ENCODE measurements at regions not wholly inside any gene's neighbourhood (a gene's known extent, or its start where the extent isn't known, plus 50 kb on each side); places are given as distances from the start of the nearest gene placed in this dataset.

DNA sequence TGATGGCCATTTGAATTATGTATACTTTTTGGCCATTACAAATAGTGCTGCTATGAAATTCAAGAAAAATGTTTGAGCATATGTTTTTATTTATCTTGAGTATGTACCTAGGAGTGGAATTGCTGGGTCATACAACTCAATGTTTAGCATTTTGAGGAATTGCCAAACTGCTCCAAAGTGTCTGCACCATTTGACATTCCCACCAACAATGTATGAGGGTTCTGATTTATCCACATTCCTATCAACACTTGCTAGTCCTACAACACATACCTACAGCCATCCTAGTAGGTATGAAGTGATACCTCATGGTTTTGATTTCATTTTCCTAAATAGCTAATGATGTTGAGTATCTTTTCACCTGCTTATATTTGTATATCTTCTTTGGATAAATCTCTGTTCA is 165.5 kb downstream of the NOC3L start:
- no peaks in the 10 kb centered on the region for H3K9me3 Mint-ChIP-seq
- POLR2A ChIA-PET, result no interaction called here
- no peaks in the 10 kb centered on the region for H3K4me1 Mint-ChIP-seq
- no peak overlapping the region for H3K27ac Mint-ChIP-seq
- H3K27ac ChIP-seq (ENCODE audit: low read length), result no peak overlapping the region
- CTCF ChIA-PET, result no interaction called here
- no peak overlapping the region for H3K4me3 Mint-ChIP-seq
- peaks cover 0 to 7% of the 10 kb centered on the region in 2 donors for H3K27me3 Mint-ChIP-seq
- no peaks in the 10 kb centered on the region for H3K36me3 Mint-ChIP-seq
- no peak overlapping the region for H3K4me3 ChIP-seq (ENCODE audit: control insufficient read depth in 1 of 2, extremely low read depth in 1 of 2, low read length in 1 of 2)
- DNase-seq, result no peak
- no peaks in the 10 kb centered on the region for H3K36me3 ChIP-seq (ENCODE audit: control insufficient read depth in 2 of 2, extremely low read depth in 1 of 2, insufficient read depth in 1 of 2, low read length in 1 of 2)
- no peaks in the 10 kb centered on the region for H3K4me1 ChIP-seq (ENCODE audit: control insufficient read depth in 1 of 2, extremely low read depth in 1 of 2, insufficient read depth in 2 of 2, low read length in 2 of 2)
- H3K27me3 ChIP-seq (replicated peaks in 1 of 2; ENCODE audit: control insufficient read depth in 2 of 2, extremely low read depth in 1 of 2, insufficient read depth in 2 of 2, low read length in 1 of 2), result no peaks in the 10 kb centered on the region
- ATAC-seq (replicated peaks in 1 of 4), result no peak
- no peaks in the 10 kb centered on the region for H3K9me3 ChIP-seq

GRCh38 chr10:94198324-94198723 is 164.4 kb downstream of the NOC3L start:
- no peak overlapping the region for H3K27ac Mint-ChIP-seq
- Histone ChIP-seq H3K27ac (ENCODE audit: low read length) (no peak overlapping the region), H3K4me3 (ENCODE audit: control insufficient read depth in 1 of 2, extremely low read depth in 1 of 2, low read length in 1 of 2) (no peak overlapping the region), H3K9me3 (no peaks in the 10 kb centered on the region), H3K36me3 (ENCODE audit: control insufficient read depth in 2 of 2, extremely low read depth in 1 of 2, insufficient read depth in 1 of 2, low read length in 1 of 2) (no peaks in the 10 kb centered on the region), H3K4me1 (ENCODE audit: control insufficient read depth in 1 of 2, extremely low read depth in 1 of 2, insufficient read depth in 2 of 2, low read length in 2 of 2) (no peaks in the 10 kb centered on the region), H3K27me3 (replicated peaks in 1 of 2; ENCODE audit: control insufficient read depth in 2 of 2, extremely low read depth in 1 of 2, insufficient read depth in 2 of 2, low read length in 1 of 2) (peaks cover 0 to 2% of the 10 kb centered on the region in 2 experiments)
- ATAC-seq (replicated peaks in 1 of 4) (no peak), DNase-seq (no peak)
- no peaks in the 10 kb centered on the region for H3K4me1 Mint-ChIP-seq
- H3K27me3 Mint-ChIP-seq, result peaks cover 4 to 7% of the 10 kb centered on the region in 2 donors
- POLR2A ChIA-PET, result no interaction called here
- H3K9me3 Mint-ChIP-seq, result no peaks in the 10 kb centered on the region
- no CpG with 5 or more reads among the region's 2 CpGs for WGBS (ENCODE audit: insufficient coverage)
- H3K4me3 Mint-ChIP-seq, result no peak overlapping the region
- no peaks in the 10 kb centered on the region for H3K36me3 Mint-ChIP-seq
- CTCF ChIA-PET, result interaction anchor here in 1 of 2 donors (0.6 kb wide), 1 partner anchor 18 kb away, joined by 3 read pairs; no protein-coding TSS in a partner anchor

DNA sequence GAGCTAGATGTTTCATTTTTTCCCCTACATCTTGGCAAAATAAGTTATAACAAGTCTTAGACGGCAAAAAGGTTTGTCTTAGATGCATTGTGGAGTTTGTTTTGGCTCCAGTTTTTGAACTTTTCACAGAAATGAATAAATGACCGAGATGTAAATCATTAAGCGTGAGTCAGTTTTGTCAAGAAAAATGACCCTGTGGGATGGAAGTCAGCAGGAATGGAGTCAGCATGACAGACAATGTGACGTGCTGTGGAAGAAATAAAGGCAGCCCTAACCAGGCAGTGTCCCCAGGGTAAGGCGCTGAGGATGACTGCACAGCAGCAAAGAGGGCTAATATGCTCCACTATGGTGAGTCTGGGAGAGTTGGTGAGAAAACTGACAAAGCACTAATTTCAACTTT is 163.2 kb downstream of the NOC3L start:
- H3K36me3 ChIP-seq (ENCODE audit: control insufficient read depth in 2 of 2, extremely low read depth in 1 of 2, insufficient read depth in 1 of 2, low read length in 1 of 2), result no peaks in the 10 kb centered on the region
- POLR2A ChIA-PET, result no interaction called here
- Mint-ChIP-seq H3K4me1 (no peaks in the 10 kb centered on the region), H3K36me3 (no peaks in the 10 kb centered on the region), H3K9me3 (no peaks in the 10 kb centered on the region), H3K27ac (no peak overlapping the region), H3K27me3 (peaks cover 4 to 7% of the 10 kb centered on the region in 2 donors), H3K4me3 (no peak overlapping the region)
- no peak overlapping the region for H3K27ac ChIP-seq (ENCODE audit: low read length)
- 41% methylated on average over 4 of the region's 5 CpGs for WGBS (ENCODE audit: insufficient coverage)
- H3K9me3 ChIP-seq, result no peaks in the 10 kb centered on the region
- no peak overlapping the region for H3K4me3 ChIP-seq (ENCODE audit: control insufficient read depth in 1 of 2, extremely low read depth in 1 of 2, low read length in 1 of 2)
- CTCF ChIA-PET, result no interaction called here
- H3K27me3 ChIP-seq (replicated peaks in 1 of 2; ENCODE audit: control insufficient read depth in 2 of 2, extremely low read depth in 1 of 2, insufficient read depth in 2 of 2, low read length in 1 of 2), result peaks cover 0 to 2% of the 10 kb centered on the region in 2 experiments
- DNase-seq (no peak), ATAC-seq (replicated peaks in 1 of 4) (no peak)
- no peaks in the 10 kb centered on the region for H3K4me1 ChIP-seq (ENCODE audit: control insufficient read depth in 1 of 2, extremely low read depth in 1 of 2, insufficient read depth in 2 of 2, low read length in 2 of 2)

- no CpG with 5 or more reads among the region's 2 CpGs for WGBS (ENCODE audit: insufficient coverage)
- H3K27ac ChIP-seq (ENCODE audit: low read length), result no peak overlapping the region
- CTCF ChIA-PET, result no interaction called here
- H3K9me3 ChIP-seq, result no peaks in the 10 kb centered on the region
- H3K4me3 Mint-ChIP-seq, result no peak overlapping the region
- POLR2A ChIA-PET, result no interaction called here
- no peak for ATAC-seq (replicated peaks in 1 of 4)
- no peaks in the 10 kb centered on the region for H3K9me3 Mint-ChIP-seq
- no peaks in the 10 kb centered on the region for H3K4me1 Mint-ChIP-seq
- no peak for DNase-seq
- no peaks in the 10 kb centered on the region for H3K36me3 Mint-ChIP-seq
- peaks cover 0 to 2% of the 10 kb centered on the region in 2 experiments for H3K27me3 ChIP-seq (replicated peaks in 1 of 2; ENCODE audit: control insufficient read depth in 2 of 2, extremely low read depth in 1 of 2, insufficient read depth in 2 of 2, low read length in 1 of 2)
- H3K4me3 ChIP-seq (ENCODE audit: control insufficient read depth in 1 of 2, extremely low read depth in 1 of 2, low read length in 1 of 2), result no peak overlapping the region
- H3K27ac Mint-ChIP-seq, result no peak overlapping the region
- H3K4me1 ChIP-seq (ENCODE audit: control insufficient read depth in 1 of 2, extremely low read depth in 1 of 2, insufficient read depth in 2 of 2, low read length in 2 of 2), result no peaks in the 10 kb centered on the region
- H3K27me3 Mint-ChIP-seq, result peaks cover 4 to 7% of the 10 kb centered on the region in 2 donors
- H3K36me3 ChIP-seq (ENCODE audit: control insufficient read depth in 2 of 2, extremely low read depth in 1 of 2, insufficient read depth in 1 of 2, low read length in 1 of 2), result no peaks in the 10 kb centered on the region
These were observed 162.4 kb downstream of the NOC3L start for GRCh38 chr10:94200146-94200837.

DNA sequence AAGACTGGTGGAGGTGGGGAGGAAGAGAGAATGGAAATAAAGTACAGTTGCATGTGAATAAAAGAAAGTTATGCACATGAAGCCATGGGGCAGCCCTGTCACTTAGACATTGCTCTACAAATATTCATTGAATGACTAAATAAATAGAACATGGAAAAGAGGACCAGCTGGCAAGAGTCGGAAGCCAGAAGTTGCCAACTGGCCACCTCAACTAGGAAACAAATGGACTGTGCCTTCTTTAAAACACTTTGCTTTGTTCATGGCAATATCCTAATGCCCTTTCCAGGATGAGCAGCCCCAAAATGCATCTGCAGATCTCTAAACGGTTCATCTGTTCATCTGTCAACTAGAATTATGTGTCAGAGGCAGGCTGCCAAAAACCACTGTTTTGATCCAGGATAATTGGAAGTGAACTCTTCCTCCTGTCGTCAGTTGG is 157.3 kb downstream of the NOC3L start:
- H3K27ac Mint-ChIP-seq, result no peak overlapping the region

GRCh38 chr10:94206176-94206575 is 156.6 kb downstream of the NOC3L start:
- Mint-ChIP-seq H3K9me3 (peaks cover 0 to 3% (median 0%) of the 10 kb centered on the region in 3 donors), H3K27ac (no peak overlapping the region), H3K27me3 (peaks cover 0 to 4% of the 10 kb centered on the region in 2 donors), H3K4me3 (no peak overlapping the region), H3K36me3 (no peaks in the 10 kb centered on the region), H3K4me1 (peaks cover 0 to 15% (median 7%) of the 10 kb centered on the region in 3 donors)
- Histone ChIP-seq H3K9me3 (no peaks in the 10 kb centered on the region), H3K36me3 (ENCODE audit: control insufficient read depth in 2 of 2, extremely low read depth in 1 of 2, insufficient read depth in 1 of 2, low read length in 1 of 2) (no peaks in the 10 kb centered on the region), H3K27me3 (replicated peaks in 1 of 2; ENCODE audit: control insufficient read depth in 2 of 2, extremely low read depth in 1 of 2, insufficient read depth in 2 of 2, low read length in 1 of 2) (peaks cover 0 to 2% of the 10 kb centered on the region in 2 experiments), H3K4me3 (ENCODE audit: control insufficient read depth in 1 of 2, extremely low read depth in 1 of 2, low read length in 1 of 2) (no peak overlapping the region), H3K27ac (ENCODE audit: low read length) (no peak overlapping the region), H3K4me1 (ENCODE audit: control insufficient read depth in 1 of 2, extremely low read depth in 1 of 2, insufficient read depth in 2 of 2, low read length in 2 of 2) (peaks cover 0 to 8% of the 10 kb centered on the region in 2 experiments)
- WGBS (ENCODE audit: insufficient coverage), result 86% methylated on average over 1 of the region's 2 CpGs
- CTCF ChIA-PET, result no interaction called here
- POLR2A ChIA-PET, result no interaction called here
- no peak for ATAC-seq (replicated peaks in 1 of 4)
- no peak for DNase-seq

More for the DNA sequence above, 157.3 kb downstream of the NOC3L start:
- no peak for DNase-seq
- Histone ChIP-seq H3K9me3 (no peaks in the 10 kb centered on the region), H3K4me3 (ENCODE audit: control insufficient read depth in 1 of 2, extremely low read depth in 1 of 2, low read length in 1 of 2) (no peak overlapping the region), H3K27me3 (replicated peaks in 1 of 2; ENCODE audit: control insufficient read depth in 2 of 2, extremely low read depth in 1 of 2, insufficient read depth in 2 of 2, low read length in 1 of 2) (peaks cover 0 to 2% of the 10 kb centered on the region in 2 experiments), H3K4me1 (ENCODE audit: control insufficient read depth in 1 of 2, extremely low read depth in 1 of 2, insufficient read depth in 2 of 2, low read length in 2 of 2) (peaks cover 0 to 8% of the 10 kb centered on the region in 2 experiments), H3K36me3 (ENCODE audit: control insufficient read depth in 2 of 2, extremely low read depth in 1 of 2, insufficient read depth in 1 of 2, low read length in 1 of 2) (no peaks in the 10 kb centered on the region), H3K27ac (ENCODE audit: low read length) (no peak overlapping the region)
- Mint-ChIP-seq H3K27me3 (peaks cover 0 to 4% of the 10 kb centered on the region in 2 donors), H3K36me3 (no peaks in the 10 kb centered on the region), H3K9me3 (peaks cover 0 to 3% (median 0%) of the 10 kb centered on the region in 3 donors), H3K4me1 (peaks cover 0 to 15% (median 7%) of the 10 kb centered on the region in 3 donors), H3K4me3 (no peak overlapping the region)
- WGBS (ENCODE audit: insufficient coverage), result 67% methylated on average over 2 of the region's 3 CpGs
- ChIA-PET POLR2A (no interaction called here), CTCF (no interaction called here)
- no peak for ATAC-seq (replicated peaks in 1 of 4)
